Chondrocyte (in vitro differentiated cells): ENCODE measurements at regions not wholly inside any gene's neighbourhood (a gene's known extent, or its start where the extent isn't known, plus 50 kb on each side); places are given as distances from the start of the nearest gene placed in this dataset.

Experiments used
- DNase-seq: peaks from one replicate; pipeline ENCODE4 v3.0.0; 2021; ENCODE audit warnings: mixed read lengths, low spot score
- H3K27ac Mint-ChIP-seq: one replicate; pipeline ENCODE4 v1.8.0; 2021; ENCODE audit warnings: mild to moderate bottlenecking, moderate library complexity, mixed read lengths; ENCODE audit not compliant: unreplicated experiment
- H3K27me3 Mint-ChIP-seq: 2 replicates; pipeline ENCODE4 v1.8.0; 2021; ENCODE audit warnings: low read depth, mixed read lengths
- H3K36me3 Mint-ChIP-seq: 2 replicates; pipeline ENCODE4 v1.8.0; 2021; ENCODE audit warnings: low read depth, mixed read lengths
- H3K4me1 Mint-ChIP-seq: 2 replicates; pipeline ENCODE4 v1.8.0; 2021; ENCODE audit warnings: low read depth, mild to moderate bottlenecking, mixed read lengths
- H3K4me3 Mint-ChIP-seq: one replicate; pipeline ENCODE4 v1.8.0; 2021; ENCODE audit warnings: mild to moderate bottlenecking, moderate library complexity, mixed read lengths; ENCODE audit not compliant: unreplicated experiment
- H3K9me3 Mint-ChIP-seq: 2 replicates; pipeline ENCODE4 v1.8.0; 2021; ENCODE audit warnings: low read depth, mixed read lengths
- TF ChIP-seq, protein P1 (sequence below): fragments of 200-600 bp; sonication (generic); IDR thresholded peaks from 2 replicates; pipeline ENCODE4 v1.5.0; 2021; ENCODE audit warnings: antibody characterized with exemption, mild to moderate bottlenecking, moderate library complexity

DNA sequence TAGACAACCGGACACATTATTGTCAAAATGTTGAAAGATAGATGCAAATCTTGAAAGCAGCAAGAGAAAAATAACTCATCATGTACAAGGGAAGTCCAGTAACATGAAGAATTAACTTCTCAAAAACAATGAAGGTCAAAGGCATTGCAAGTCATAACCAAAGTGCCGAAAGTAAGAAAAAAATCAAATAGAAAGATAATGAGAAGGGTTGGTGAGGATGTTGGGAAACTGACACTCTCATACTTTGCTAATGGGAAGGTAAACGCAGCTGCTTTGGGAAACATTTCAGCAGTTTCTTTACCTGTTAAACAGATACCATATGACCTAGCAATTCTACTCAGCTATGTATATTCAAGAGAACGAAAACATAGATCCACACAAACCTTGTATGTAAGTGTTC is 303.0 kb downstream of the ARL4A start:
- Mint-ChIP-seq H3K27me3 (no peaks in the 10 kb centered on the region), H3K4me1 (peaks cover 6% of the 10 kb centered on the region), H3K9me3 (no peaks in the 10 kb centered on the region), H3K4me3 (no peak overlapping the region), H3K36me3 (no peaks in the 10 kb centered on the region), H3K27ac (no peak overlapping the region)
- TF ChIP-seq, protein P1, sequence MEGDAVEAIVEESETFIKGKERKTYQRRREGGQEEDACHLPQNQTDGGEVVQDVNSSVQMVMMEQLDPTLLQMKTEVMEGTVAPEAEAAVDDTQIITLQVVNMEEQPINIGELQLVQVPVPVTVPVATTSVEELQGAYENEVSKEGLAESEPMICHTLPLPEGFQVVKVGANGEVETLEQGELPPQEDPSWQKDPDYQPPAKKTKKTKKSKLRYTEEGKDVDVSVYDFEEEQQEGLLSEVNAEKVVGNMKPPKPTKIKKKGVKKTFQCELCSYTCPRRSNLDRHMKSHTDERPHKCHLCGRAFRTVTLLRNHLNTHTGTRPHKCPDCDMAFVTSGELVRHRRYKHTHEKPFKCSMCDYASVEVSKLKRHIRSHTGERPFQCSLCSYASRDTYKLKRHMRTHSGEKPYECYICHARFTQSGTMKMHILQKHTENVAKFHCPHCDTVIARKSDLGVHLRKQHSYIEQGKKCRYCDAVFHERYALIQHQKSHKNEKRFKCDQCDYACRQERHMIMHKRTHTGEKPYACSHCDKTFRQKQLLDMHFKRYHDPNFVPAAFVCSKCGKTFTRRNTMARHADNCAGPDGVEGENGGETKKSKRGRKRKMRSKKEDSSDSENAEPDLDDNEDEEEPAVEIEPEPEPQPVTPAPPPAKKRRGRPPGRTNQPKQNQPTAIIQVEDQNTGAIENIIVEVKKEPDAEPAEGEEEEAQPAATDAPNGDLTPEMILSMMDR: no peak
- DNase-seq: no peak

- no peak overlapping the region for H3K4me3 Mint-ChIP-seq
- no peaks in the 10 kb centered on the region for H3K27me3 Mint-ChIP-seq
- H3K4me1 Mint-ChIP-seq: peaks cover 6% of the 10 kb centered on the region
- H3K36me3 Mint-ChIP-seq: peaks cover 1% of the 10 kb centered on the region
- DNase-seq: no peak
- TF ChIP-seq, protein P1: no peak
- H3K9me3 Mint-ChIP-seq: peaks cover 1% of the 10 kb centered on the region
- H3K27ac Mint-ChIP-seq: no peak overlapping the region
Measured at GRCh38 chr7:12993025-12993424, 305.6 kb downstream of the ARL4A start.

DNA sequence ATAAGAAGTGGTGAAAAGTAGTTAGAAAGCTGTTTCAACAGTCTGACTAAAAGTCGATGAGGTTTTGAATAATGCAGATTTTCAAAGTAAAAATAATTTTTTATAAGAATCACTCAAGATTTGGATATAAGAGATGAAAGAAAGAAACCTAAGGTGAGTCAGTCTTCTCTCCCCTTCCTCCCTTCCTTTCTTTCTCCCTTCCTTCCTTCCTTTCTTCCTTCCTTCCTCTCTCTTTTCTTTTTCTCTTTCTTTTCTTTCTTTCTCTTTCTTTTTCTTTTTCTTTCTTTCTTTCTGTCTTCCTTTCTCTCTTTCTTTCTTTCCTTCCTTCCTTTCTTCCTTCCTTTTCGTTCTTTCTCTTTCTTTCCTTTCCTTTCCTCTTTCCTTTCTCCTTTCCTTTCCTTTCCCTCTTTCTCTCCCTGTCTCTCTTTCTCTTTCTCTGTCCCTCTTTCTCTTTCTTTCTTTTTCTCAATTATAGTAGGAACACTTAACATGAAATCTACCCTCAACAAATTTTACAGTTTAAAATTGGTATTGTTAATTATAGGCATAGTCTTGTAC is 308.6 kb downstream of the ARL4A start:
- Mint-ChIP-seq H3K36me3 (peaks cover 10% of the 10 kb centered on the region), H3K4me1 (no peaks in the 10 kb centered on the region), H3K4me3 (no peak overlapping the region), H3K9me3 (peaks cover 22% of the 10 kb centered on the region), H3K27ac (no peak overlapping the region), H3K27me3 (no peaks in the 10 kb centered on the region)
- no peak for DNase-seq
- TF ChIP-seq, protein P1: no peak

DNA sequence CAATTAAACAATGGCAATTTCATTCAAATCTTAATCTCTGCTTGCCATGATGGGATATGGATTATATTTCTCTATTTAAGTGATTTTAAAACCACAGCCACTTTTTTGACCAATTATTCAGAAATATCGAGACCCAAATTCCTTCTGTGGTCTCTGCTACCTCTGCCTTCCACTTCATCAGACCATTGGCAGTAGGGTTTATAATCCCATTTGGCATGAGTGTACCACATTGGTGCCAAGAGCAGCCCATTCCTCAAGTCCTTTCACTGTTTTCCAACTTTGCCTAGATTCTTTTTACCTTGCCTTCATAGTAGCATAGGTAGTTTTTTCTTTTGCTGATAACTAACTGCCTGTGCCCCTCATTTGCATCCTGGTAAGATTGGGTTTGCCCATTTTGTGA is 319.9 kb downstream of the ARL4A start:
- TF ChIP-seq, protein P1: no peak
- no peaks in the 10 kb centered on the region for H3K36me3 Mint-ChIP-seq
- H3K27ac Mint-ChIP-seq: no peak overlapping the region
- peaks cover 5% of the 10 kb centered on the region for H3K9me3 Mint-ChIP-seq
- no peak for DNase-seq
- H3K27me3 Mint-ChIP-seq: no peaks in the 10 kb centered on the region
- no peak overlapping the region for H3K4me3 Mint-ChIP-seq
- H3K4me1 Mint-ChIP-seq: no peaks in the 10 kb centered on the region

GRCh38 chr7:13009517-13009916 is 322.1 kb downstream of the ARL4A start:
- H3K27ac Mint-ChIP-seq: no peak overlapping the region
- no peak overlapping the region for H3K4me3 Mint-ChIP-seq
- DNase-seq: no peak
- H3K4me1 Mint-ChIP-seq: no peaks in the 10 kb centered on the region
- no peaks in the 10 kb centered on the region for H3K36me3 Mint-ChIP-seq
- TF ChIP-seq, protein P1: no peak
- H3K27me3 Mint-ChIP-seq: no peaks in the 10 kb centered on the region
- H3K9me3 Mint-ChIP-seq: peaks cover 5% of the 10 kb centered on the region
